SK-N-SH (cell line): ENCODE measurements at regions not wholly inside any gene's neighbourhood (a gene's known extent, or its start where the extent isn't known, plus 50 kb on each side); places are given as distances from the start of the nearest gene placed in this dataset.

Experiments used
- CTCF ChIA-PET: fragments of 300-600, 350-600 bp; formaldehyde crosslinking; extraction: SDS; loops from one replicate; lab custom pipeline; 2021; lab: Yijun Ruan, JAX
- POLR2A ChIA-PET: fragments of 350-600 bp; sonication (Branson Sonifier 250); formaldehyde crosslinking; extraction: SDS; loops from one replicate; lab custom pipeline; 2020; ENCODE audit warnings: antibody characterized with exemption, inconsistent platforms; lab: Yijun Ruan, JAX
- DNase-seq: peaks from one replicate; pipeline ENCODE4 v3.0.0; 2012
- H2AFZ ChIP-seq: fragments of 200-600 bp; sonication (generic); 2 replicates; pipeline ENCODE4 v1.8.1; 2016; ENCODE audit warnings: antibody characterized with exemption, mild to moderate bottlenecking, low read depth
- H3F3A ChIP-seq: fragments of 200-600 bp; sonication (generic); replicated peaks from 2 replicates; pipeline ENCODE3; 2016; ENCODE audit warnings: antibody characterized with exemption, mild to moderate bottlenecking; ENCODE audit not compliant: insufficient read depth
- H3K27ac ChIP-seq, 2 experiments: fragments of 200-500 bp in 1 of 2; fragments of 200-600 bp in 1 of 2; sonication (Bioruptor generic) in 1 of 2; sonication (generic), shearing (Covaris generic) in 1 of 2; 2 replicates each; pipeline versions ENCODE4 v1.5.1 to v1.6.1; 2014 to 2016; ENCODE audit warnings: low read depth in 2 of 2, inconsistent platforms in 1 of 2, low read length in 1 of 2, mild to moderate bottlenecking in 1 of 2, mixed read lengths in 1 of 2
- H3K27me3 ChIP-seq: fragments of 200-600 bp; sonication (generic), shearing (Covaris generic); 2 replicates; pipeline ENCODE4 v1.6.1; 2016; ENCODE audit warnings: mixed run types; ENCODE audit not compliant: insufficient read depth
- H3K36me3 ChIP-seq, 2 experiments: fragments of 200-500 bp in 1 of 2; fragments of 200-600 bp in 1 of 2; sonication (Bioruptor generic) in 1 of 2; sonication (generic) in 1 of 2; replicated peaks in 1 of 2; 2 replicates each; pipeline versions ENCODE3 to v1.5.1; 2014 to 2016; ENCODE audit warnings: low read length in 1 of 2, mild to moderate bottlenecking in 1 of 2; ENCODE audit not compliant: insufficient read depth in 2 of 2, control insufficient read depth in 1 of 2
- H3K4me1 ChIP-seq, 2 experiments: fragments of 200-500 bp in 1 of 2; fragments of 200-600 bp in 1 of 2; sonication (Bioruptor generic) in 1 of 2; sonication (generic), shearing (Covaris generic) in 1 of 2; 2 replicates each; pipeline versions ENCODE4 v1.5.1 to v1.6.1; 2014 to 2016; ENCODE audit warnings: low read depth in 1 of 2, low read length in 1 of 2, mixed run types in 1 of 2; ENCODE audit not compliant: insufficient read depth in 2 of 2, control insufficient read depth in 1 of 2
- H3K4me2 ChIP-seq: fragments of 200-600 bp; sonication (generic), shearing (Covaris generic); 2 replicates; pipeline ENCODE4 v1.6.1; 2017; ENCODE audit warnings: mixed run types
- H3K4me3 ChIP-seq, 2 experiments: fragments of 200-500 bp in 1 of 2; fragments of 200-600 bp in 1 of 2; sonication (Bioruptor generic) in 1 of 2; sonication (generic), shearing (Covaris generic) in 1 of 2; 2 replicates each; pipeline versions ENCODE4 v1.5.1 to v1.8.1; 2014 to 2016; ENCODE audit warnings: low read depth in 2 of 2, inconsistent platforms in 1 of 2, low read length in 1 of 2, mild to moderate bottlenecking in 1 of 2, mixed read lengths in 1 of 2, moderate library complexity in 1 of 2
- H3K79me2 ChIP-seq: fragments of 200-600 bp; sonication (generic); 2 replicates; pipeline ENCODE4 v1.8.1; 2017; ENCODE audit warnings: mild to moderate bottlenecking; ENCODE audit not compliant: insufficient read depth
- H3K9ac ChIP-seq: fragments of 200-600 bp; sonication (generic); 2 replicates; pipeline ENCODE4 v1.6.1; 2017; ENCODE audit warnings: mixed run types
- H3K9me2 ChIP-seq: fragments of 200-600 bp; sonication (generic); 2 replicates; pipeline ENCODE4 v1.6.1; 2017; ENCODE audit warnings: mixed run types
- H3K9me3 ChIP-seq: fragments of 200-600 bp; sonication (generic); 2 replicates; pipeline ENCODE4 v1.6.1; 2017; ENCODE audit warnings: mixed run types, mild to moderate bottlenecking, moderate library complexity
- H4K20me1 ChIP-seq: fragments of 200-600 bp; sonication (generic); 2 replicates; pipeline ENCODE4 v1.6.1; 2017; ENCODE audit warnings: mild to moderate bottlenecking, mixed run types; ENCODE audit not compliant: insufficient read depth
- CHD2 ChIP-seq: fragments of 150-350 bp; IDR thresholded peaks from 2 replicates; pipeline ENCODE4 v1.6.1; 2018; ENCODE audit warnings: low read length; ENCODE audit not compliant: partially characterized antibody
- EP300 ChIP-seq, 2 experiments: IDR thresholded peaks; 2 replicates each; pipeline versions ENCODE4 v1.4.0 to v1.6.1; 2012; ENCODE audit warnings: borderline replicate concordance in 1 of 2, low read depth in 1 of 2, low read length in 1 of 2
- FOSL2 ChIP-seq: IDR thresholded peaks from 2 replicates; pipeline ENCODE4 v1.4.0; 2012; ENCODE audit warnings: low read depth, mild to moderate bottlenecking, moderate library complexity, borderline replicate concordance
- GABPA ChIP-seq: IDR thresholded peaks from 2 replicates; pipeline ENCODE4 v1.4.0; 2012; ENCODE audit warnings: low read depth, mild to moderate bottlenecking
- JUND ChIP-seq: IDR thresholded peaks from 2 replicates; pipeline ENCODE4 v1.4.0; 2012
- MEF2A ChIP-seq: IDR thresholded peaks from 2 replicates; pipeline ENCODE4 v1.4.0; 2012; ENCODE audit warnings: low read depth, borderline replicate concordance
- MXI1 ChIP-seq: IDR thresholded peaks from 2 replicates; pipeline ENCODE4 v1.6.1; 2012; ENCODE audit warnings: mild to moderate bottlenecking, low read depth, low read length, improper control_type of control experiment
- NFIC ChIP-seq: IDR thresholded peaks from 2 replicates; pipeline ENCODE4 v1.4.0; 2012; ENCODE audit warnings: borderline replicate concordance
- RAD21 ChIP-seq: IDR thresholded peaks from 2 replicates; pipeline ENCODE4 v1.6.1; 2012; ENCODE audit warnings: mild to moderate bottlenecking, low read length
- RFX5 ChIP-seq: IDR thresholded peaks from 2 replicates; pipeline ENCODE4 v1.6.1; 2012; ENCODE audit warnings: mild to moderate bottlenecking, improper control_type of control experiment, low read length
- SIN3A ChIP-seq: IDR thresholded peaks from 2 replicates; pipeline ENCODE4 v1.6.1; 2012; ENCODE audit warnings: low read depth, mild to moderate bottlenecking, low read length, moderate library complexity, borderline replicate concordance
- TCF12 ChIP-seq: IDR thresholded peaks from 2 replicates; pipeline ENCODE4 v1.4.0; 2012
- TEAD4 ChIP-seq: IDR thresholded peaks from 2 replicates; pipeline ENCODE4 v1.4.0; 2012; ENCODE audit warnings: mild to moderate bottlenecking, borderline replicate concordance; ENCODE audit not compliant: insufficient read depth
- YY1 ChIP-seq: IDR thresholded peaks from 2 replicates; pipeline ENCODE4 v1.4.0; 2012; ENCODE audit warnings: low read depth, mild to moderate bottlenecking
- WGBS: methylation state at CpG from one replicate; pipeline ENCODE4 v1.1.6; 2017; ENCODE audit warnings: low lambda C conversion rate; 5-methylcytosine and 5-hydroxymethylcytosine counted together
- TF ChIP-seq, protein P1 (sequence below): IDR thresholded peaks from 2 replicates; pipeline ENCODE4 v1.4.0; 2012; ENCODE audit warnings: low read depth, borderline replicate concordance
- TF ChIP-seq, protein P2 (sequence below): IDR thresholded peaks from 2 replicates; pipeline ENCODE4 v1.4.0; 2012; ENCODE audit warnings: low read depth, borderline replicate concordance
- TF ChIP-seq, protein P3 (sequence below): fragments of 200-600 bp; sonication (generic); IDR thresholded peaks from 2 replicates; pipeline ENCODE4 v1.6.1; 2017; ENCODE audit warnings: antibody characterized with exemption, mild to moderate bottlenecking, moderate library complexity
- TF ChIP-seq, protein P4 (sequence below): fragments of 150-350 bp; IDR thresholded peaks from 2 replicates; pipeline ENCODE4 v1.6.1; 2016; ENCODE audit warnings: mild to moderate bottlenecking, low read depth, low read length
- TF ChIP-seq, protein P5 (sequence below): fragments of 150-350 bp; IDR thresholded peaks from 2 replicates; pipeline ENCODE4 v1.6.1; 2017; ENCODE audit warnings: antibody characterized with exemption, low read length, low read depth, borderline replicate concordance
- TF ChIP-seq, protein P6 (sequence below): IDR thresholded peaks from 2 replicates; pipeline ENCODE4 v1.4.0; 2012; ENCODE audit warnings: low read depth

DNA sequence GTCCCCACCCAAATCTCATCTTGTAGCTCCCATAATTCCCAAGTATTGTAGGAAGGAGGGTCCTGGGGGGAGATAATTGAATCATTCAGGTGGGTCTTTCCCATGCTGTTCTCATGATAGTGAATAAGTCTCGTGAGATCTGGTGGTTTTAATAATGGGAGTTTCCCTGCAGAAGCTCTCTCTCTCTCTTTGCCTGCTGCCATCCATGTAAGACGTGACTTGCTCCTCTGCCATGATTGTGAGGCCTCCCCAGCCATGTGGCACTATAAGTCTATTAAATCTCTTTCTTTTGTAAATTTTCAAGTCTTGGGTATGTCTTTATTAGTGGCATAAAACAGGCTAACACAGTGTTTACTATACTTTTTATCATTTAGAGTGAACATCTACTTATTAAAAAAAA is 338.8 kb downstream of the ANKRD7 start (continued):
- TF ChIP-seq, protein P1, sequence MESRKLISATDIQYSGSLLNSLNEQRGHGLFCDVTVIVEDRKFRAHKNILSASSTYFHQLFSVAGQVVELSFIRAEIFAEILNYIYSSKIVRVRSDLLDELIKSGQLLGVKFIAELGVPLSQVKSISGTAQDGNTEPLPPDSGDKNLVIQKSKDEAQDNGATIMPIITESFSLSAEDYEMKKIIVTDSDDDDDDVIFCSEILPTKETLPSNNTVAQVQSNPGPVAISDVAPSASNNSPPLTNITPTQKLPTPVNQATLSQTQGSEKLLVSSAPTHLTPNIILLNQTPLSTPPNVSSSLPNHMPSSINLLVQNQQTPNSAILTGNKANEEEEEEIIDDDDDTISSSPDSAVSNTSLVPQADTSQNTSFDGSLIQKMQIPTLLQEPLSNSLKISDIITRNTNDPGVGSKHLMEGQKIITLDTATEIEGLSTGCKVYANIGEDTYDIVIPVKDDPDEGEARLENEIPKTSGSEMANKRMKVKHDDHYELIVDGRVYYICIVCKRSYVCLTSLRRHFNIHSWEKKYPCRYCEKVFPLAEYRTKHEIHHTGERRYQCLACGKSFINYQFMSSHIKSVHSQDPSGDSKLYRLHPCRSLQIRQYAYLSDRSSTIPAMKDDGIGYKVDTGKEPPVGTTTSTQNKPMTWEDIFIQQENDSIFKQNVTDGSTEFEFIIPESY: no peak
- TF ChIP-seq RFX5 (no peak), TEAD4 (no peak), MEF2A (no peak), RAD21 (no peak), FOSL2 (no peak), MXI1 (no peak)
- TF ChIP-seq, protein P2, sequence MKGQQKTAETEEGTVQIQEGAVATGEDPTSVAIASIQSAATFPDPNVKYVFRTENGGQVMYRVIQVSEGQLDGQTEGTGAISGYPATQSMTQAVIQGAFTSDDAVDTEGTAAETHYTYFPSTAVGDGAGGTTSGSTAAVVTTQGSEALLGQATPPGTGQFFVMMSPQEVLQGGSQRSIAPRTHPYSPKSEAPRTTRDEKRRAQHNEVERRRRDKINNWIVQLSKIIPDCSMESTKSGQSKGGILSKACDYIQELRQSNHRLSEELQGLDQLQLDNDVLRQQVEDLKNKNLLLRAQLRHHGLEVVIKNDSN: no peak
- TF ChIP-seq, all 33 proteins: peak for 0

DNA sequence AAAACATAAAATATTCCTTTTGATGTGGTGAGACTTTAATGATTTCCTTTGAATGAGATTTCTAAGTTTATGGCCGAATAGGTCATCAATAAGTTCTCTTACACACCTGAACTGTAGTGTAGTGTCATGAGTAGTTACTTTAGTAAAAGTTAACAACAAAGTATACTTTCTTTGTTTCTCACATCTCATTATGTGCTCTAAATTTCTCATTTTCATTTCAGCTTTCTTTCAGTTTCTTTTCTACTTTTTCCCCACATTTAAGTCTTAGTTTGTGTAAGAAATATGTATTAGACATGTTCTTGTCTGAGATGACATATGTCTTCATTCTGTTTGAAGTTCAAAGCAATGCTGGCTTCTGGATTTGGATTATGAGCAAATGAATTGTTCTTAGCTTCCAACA is 348.1 kb downstream of the ANKRD7 start:
- WGBS: 20% methylated on average over 1 of the region's 1 CpG
- DNase-seq: no peak
- Histone ChIP-seq H4K20me1 (no peaks in the 10 kb centered on the region), H3F3A (no peaks in the 10 kb centered on the region), H3K36me3 (no peaks in the 10 kb centered on the region), H3K9me3 (no peaks in the 10 kb centered on the region), H3K79me2 (no peaks in the 10 kb centered on the region), H2AFZ (no peak overlapping the region), H3K4me3 (0 out of 4 replicates have a peak overlapping the region, but pooled peaks of 1 of the 2 experiments have one; percentile 12), H3K27ac (peak overlapping the region in 1 of 2 experiments; percentile 91; a peak in 2 of 4 replicates), H3K9me2 (no peaks in the 10 kb centered on the region; the same call in 1 of the 2 replicates), H3K4me2 (peak overlapping the region; percentile 25; the same call in 1 of the 2 replicates), H3K9ac (no peak overlapping the region), H3K4me1 (peaks cover 0 to 16% of the 10 kb centered on the region in 2 experiments; a peak in 2 of 4 replicates), H3K27me3 (no peaks in the 10 kb centered on the region)
- no peak for TF ChIP-seq YY1
- TF ChIP-seq CHD2: no peak
- TF ChIP-seq, protein P3, sequence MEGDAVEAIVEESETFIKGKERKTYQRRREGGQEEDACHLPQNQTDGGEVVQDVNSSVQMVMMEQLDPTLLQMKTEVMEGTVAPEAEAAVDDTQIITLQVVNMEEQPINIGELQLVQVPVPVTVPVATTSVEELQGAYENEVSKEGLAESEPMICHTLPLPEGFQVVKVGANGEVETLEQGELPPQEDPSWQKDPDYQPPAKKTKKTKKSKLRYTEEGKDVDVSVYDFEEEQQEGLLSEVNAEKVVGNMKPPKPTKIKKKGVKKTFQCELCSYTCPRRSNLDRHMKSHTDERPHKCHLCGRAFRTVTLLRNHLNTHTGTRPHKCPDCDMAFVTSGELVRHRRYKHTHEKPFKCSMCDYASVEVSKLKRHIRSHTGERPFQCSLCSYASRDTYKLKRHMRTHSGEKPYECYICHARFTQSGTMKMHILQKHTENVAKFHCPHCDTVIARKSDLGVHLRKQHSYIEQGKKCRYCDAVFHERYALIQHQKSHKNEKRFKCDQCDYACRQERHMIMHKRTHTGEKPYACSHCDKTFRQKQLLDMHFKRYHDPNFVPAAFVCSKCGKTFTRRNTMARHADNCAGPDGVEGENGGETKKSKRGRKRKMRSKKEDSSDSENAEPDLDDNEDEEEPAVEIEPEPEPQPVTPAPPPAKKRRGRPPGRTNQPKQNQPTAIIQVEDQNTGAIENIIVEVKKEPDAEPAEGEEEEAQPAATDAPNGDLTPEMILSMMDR: no peak
- no peak for TF ChIP-seq NFIC
- TF ChIP-seq TCF12: no peak
- TF ChIP-seq, protein P1: no peak
- no peak for TF ChIP-seq RAD21
- TF ChIP-seq, protein P4, sequence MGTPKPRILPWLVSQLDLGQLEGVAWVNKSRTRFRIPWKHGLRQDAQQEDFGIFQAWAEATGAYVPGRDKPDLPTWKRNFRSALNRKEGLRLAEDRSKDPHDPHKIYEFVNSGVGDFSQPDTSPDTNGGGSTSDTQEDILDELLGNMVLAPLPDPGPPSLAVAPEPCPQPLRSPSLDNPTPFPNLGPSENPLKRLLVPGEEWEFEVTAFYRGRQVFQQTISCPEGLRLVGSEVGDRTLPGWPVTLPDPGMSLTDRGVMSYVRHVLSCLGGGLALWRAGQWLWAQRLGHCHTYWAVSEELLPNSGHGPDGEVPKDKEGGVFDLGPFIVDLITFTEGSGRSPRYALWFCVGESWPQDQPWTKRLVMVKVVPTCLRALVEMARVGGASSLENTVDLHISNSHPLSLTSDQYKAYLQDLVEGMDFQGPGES: no peak
- TF ChIP-seq EP300 (IDR thresholded peaks at IDR 0.05; ENCODE audit: borderline replicate concordance in 1 of 2, low read depth in 1 of 2, low read length in 1 of 2): no peak
- TF ChIP-seq GABPA: no peak
- TF ChIP-seq, protein P5, sequence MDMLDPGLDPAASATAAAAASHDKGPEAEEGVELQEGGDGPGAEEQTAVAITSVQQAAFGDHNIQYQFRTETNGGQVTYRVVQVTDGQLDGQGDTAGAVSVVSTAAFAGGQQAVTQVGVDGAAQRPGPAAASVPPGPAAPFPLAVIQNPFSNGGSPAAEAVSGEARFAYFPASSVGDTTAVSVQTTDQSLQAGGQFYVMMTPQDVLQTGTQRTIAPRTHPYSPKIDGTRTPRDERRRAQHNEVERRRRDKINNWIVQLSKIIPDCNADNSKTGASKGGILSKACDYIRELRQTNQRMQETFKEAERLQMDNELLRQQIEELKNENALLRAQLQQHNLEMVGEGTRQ: no peak
- TF ChIP-seq MXI1: no peak
- TF ChIP-seq JUND: no peak
- TF ChIP-seq, protein P6, sequence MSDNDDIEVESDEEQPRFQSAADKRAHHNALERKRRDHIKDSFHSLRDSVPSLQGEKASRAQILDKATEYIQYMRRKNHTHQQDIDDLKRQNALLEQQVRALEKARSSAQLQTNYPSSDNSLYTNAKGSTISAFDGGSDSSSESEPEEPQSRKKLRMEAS: no peak
- TF ChIP-seq SIN3A: no peak
- ChIA-PET CTCF (interaction anchor here (0.7 to 1.8 kb wide), 4 partner anchors 22 to 603 kb away, joined by 3 to 6 read pairs (median 4); no protein-coding TSS in a partner anchor), POLR2A (interaction anchor here (0.5 to 0.8 kb wide), 2 partner anchors 11 to 209 kb away, joined by 4 to 6 read pairs; no protein-coding TSS in a partner anchor)
